Superior temporal gyrus (tissue), 1 donor: ENCODE measurements at regions not wholly inside any gene's neighbourhood (a gene's known extent, or its start where the extent isn't known, plus 50 kb on each side); places are given as distances from the start of the nearest gene placed in this dataset.

Experiments
- DNase-seq: peaks from one replicate; pipeline ENCODE4 v3.0.0-alpha.2; 2016; ENCODE audit errors: extremely low spot score

DNA sequence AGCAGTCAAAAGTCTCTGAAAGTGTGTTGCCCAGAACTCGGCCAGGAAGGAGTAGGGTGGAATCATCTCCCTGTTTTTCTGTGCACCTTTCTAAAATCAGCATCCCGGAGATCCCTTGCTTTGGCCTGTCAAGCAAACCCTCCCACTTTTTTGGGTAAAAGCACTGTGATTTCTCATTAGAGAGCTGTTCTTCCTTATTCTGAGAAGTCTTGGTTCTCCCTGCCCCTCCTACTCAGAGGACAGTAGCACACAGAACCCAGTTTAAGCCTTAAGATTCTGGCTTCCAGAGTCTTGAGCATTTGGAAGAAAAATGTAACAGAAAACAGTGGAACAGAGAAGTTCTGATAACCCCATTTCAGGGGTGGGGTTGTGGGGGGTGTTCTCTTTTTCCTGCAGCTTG is 52.6 kb upstream of the KATNAL1 start:
- no peak for DNase-seq

- no peak for DNase-seq
These were observed 53.2 kb upstream of the KATNAL1 start for GRCh38 chr13:30360586-30360985.

DNA sequence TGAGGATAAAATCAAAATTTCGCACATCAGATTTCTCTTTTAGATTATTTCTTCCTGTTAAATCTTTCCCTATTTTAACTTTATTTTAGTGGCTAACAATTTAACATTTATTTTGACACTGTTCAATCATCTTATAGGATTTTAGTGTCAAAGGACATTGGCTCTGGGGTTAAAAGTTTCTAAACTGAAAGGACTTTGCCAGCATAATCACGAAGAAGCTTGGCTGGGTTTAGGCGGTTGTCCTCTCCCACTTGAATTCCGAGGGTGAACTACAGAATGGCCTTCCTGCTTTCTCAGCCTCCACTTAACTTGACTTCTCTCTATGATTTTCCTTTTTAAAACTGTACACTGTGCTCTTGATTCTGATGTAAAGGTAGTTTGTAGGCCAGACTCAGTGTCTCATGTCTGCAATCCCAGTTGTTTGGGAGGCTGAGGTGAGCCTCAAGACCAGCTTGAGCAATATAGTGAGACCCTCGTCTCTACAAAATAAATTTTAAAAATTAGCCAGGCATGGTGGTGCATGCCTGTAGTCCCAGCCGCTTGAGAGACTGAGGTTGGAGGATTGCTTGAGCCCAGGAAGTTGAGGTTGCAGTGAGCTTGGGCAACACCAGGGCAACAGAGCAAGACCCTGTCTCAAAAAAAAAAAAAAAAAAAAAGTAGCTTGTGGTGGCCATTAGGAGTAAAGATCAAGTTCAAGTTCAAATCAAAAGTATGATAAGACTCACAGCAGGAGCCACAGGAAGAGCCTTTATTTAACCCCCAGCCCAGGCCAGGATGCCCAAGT is 54.8 kb upstream of the KATNAL1 start:
- DNase-seq, result no peak

GRCh38 chr13:30362869-30363268 is 55.5 kb upstream of the KATNAL1 start:
- peak; percentile 54 for DNase-seq

DNA sequence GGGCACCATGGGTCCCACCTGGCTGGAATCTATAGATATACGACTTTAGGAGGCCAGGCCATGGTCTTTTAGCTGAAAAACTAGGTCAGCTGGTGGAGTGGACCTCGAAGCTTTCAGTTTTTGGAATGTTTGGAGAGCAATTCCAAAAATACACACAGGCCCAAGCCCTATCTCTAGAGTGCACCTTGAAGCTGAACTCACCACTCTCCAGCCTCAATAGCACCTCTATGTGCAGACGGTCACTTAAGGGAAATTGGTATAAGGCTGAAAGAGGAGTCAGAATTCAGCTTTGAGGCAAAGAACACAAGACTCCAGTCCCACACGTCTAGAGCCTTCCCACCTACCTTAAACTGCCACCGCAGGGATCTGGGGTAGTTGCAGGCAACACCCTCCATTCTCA is 56.4 kb upstream of the KATNAL1 start:
- no peak for DNase-seq

- DNase-seq, result no peak
These were observed 56.8 kb upstream of the KATNAL1 start for GRCh38 chr13:30364133-30364532.

GRCh38 chr13:30364876-30365275 is 57.4 kb upstream of the UBE2L5 start:
- DNase-seq, result no peak

DNA sequence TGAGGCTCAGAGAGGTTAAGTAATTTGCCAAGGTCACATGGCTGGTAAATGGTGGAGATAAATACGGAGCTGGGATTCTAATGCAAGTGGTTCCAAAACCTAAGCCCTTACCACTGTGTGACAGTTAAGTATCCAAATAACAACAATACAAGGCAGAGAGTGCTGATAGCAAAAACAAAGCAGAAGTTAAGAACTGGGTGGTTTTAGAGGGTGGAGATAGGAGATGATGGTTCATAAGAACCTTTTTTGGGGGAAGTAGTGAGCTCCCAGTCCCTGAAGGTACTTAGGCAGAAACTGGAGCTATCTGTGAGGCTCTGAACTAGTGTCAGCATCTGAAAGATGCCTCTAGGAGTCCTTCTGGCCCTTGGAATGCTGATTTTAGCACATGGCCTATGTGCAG is 56.2 kb upstream of the UBE2L5 start:
- DNase-seq, result no peak

GRCh38 chr13:30367296-30367695 is 55.0 kb upstream of the UBE2L5 start:
- no peak for DNase-seq

DNA sequence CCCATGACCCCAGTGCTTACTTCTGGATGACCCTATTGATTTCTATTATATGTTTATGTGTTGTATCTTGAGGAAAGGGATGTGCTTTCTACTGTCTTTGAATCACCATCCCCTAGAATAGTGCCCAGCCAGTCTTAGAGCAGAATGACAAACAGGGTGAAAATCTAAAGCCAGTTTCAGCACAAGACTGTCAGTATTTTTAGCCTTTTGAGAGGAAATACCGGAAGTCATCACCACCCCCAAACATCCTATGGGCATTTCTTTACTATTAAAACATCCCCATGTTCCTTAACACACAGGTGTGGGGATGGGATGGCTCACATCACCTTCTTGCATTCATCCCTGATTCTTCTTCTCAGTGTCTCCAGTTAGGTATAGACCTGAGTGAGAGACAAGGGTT is 52.1 kb upstream of the UBE2L5 start:
- DNase-seq, result no peak

DNA sequence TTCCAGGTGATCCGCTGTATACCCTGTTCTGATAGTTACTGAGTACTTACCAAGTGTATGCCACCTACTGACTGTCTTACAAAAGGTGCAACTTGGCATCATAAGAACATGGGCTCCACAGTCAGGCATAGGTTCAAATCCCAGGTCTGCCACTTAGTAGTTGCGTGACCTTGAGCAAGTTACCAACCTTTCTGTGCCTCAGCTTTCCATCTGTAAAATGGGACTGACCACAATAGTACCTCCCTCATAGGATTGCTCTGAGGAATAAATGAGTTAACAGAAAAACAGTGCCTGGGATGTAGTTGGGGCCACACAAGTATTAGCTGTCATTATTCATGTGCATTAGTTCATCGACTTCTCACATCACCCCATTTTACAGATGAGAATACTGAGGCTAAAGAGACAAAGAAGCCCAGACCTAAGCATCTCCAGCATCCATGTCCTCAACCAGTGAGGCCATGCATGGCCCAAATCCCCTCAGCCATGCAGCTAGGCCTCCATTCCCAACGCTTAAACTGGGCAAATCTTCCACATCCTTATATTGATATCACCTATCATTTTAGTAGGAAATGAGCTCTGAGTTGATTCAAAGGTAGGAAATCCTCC is 51.3 kb upstream of the UBE2L5 start:
- DNase-seq, result no peak

DNA sequence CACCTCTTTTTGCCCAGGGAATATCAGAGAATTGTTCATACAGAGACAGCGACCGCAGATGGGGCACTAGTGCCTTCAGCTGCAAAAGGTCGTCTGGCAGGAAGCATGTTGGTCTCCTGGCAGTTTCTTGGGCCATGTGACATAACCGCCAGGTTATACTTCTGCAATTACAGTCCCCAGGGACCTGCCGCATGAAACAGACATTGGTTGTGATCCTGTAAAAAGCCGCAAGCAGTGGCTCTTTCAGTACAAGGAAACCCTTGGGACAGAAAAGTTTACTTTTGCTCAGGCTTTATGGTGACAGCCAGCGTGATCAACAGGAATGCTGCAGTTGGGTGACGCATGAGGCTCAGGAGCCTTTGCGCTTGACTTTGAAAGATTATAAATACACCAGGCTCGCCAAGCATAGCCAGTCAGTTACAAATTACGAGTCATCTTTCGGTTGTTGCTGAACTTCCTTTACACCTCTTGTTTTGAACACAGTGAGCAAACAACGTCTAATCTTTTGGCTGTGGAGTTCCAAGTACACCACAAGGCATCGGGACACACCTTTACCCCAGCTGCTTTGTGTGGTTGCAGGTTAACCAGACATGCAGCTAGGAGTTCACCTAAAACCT is 50.5 kb upstream of the UBE2L5 start:
- DNase-seq, result no peak
